HCT116 (cell line): ENCODE measurements at regions not wholly inside any gene's neighbourhood (a gene's known extent, or its start where the extent isn't known, plus 50 kb on each side); places are given as distances from the start of the nearest gene placed in this dataset.

Source experiments
- ATF3 ChIP-seq: IDR thresholded peaks from 2 replicates; pipeline ENCODE4 v1.6.1; 2012
- CTCF ChIP-seq, 3 experiments: fragments of 200-600 bp in 1 of 3; sonication (generic) in 1 of 3; IDR thresholded peaks in 2 of 3; conservative IDR thresholded peaks in 1 of 3; 2 replicates each; pipeline ENCODE4 v1.5.1; 2012 to 2017; ENCODE audit warnings: low read depth in 2 of 3, low read length in 2 of 3, antibody characterized with exemption in 1 of 3, borderline replicate concordance in 1 of 3, control low read depth in 1 of 3, mild to moderate bottlenecking in 1 of 3, mixed read lengths in 1 of 3, mixed run types in 1 of 3, moderate library complexity in 1 of 3; ENCODE audit not compliant: insufficient read depth in 1 of 3
- EZH2phosphoT487 ChIP-seq: fragments of 200-600 bp; IDR thresholded peaks from 2 replicates; pipeline ENCODE4 v1.6.1; 2018; ENCODE audit warnings: antibody characterized with exemption, borderline replicate concordance
- FOSL1 ChIP-seq: IDR thresholded peaks from 2 replicates; pipeline ENCODE4 v1.6.1; 2012; ENCODE audit warnings: low read depth
- MAX ChIP-seq: IDR thresholded peaks from 2 replicates; pipeline ENCODE4 v1.6.1; 2012
- POLR2A ChIP-seq: IDR thresholded peaks from 2 replicates; pipeline ENCODE4 v1.7.0; 2011; ENCODE audit warnings: borderline replicate concordance; ENCODE audit not compliant: insufficient read depth, insufficient read length; ENCODE audit errors: extremely low read depth
- POLR2AphosphoS5 ChIP-seq: IDR thresholded peaks from 2 replicates; pipeline ENCODE4 v1.6.1; 2011; ENCODE audit warnings: mild to moderate bottlenecking, low read depth, low read length, moderate library complexity
- RAD21 ChIP-seq: IDR thresholded peaks from 2 replicates; pipeline ENCODE4 v1.6.1; 2012; ENCODE audit warnings: low read depth, mild to moderate bottlenecking
- REST ChIP-seq: IDR thresholded peaks from 2 replicates; pipeline ENCODE4 v1.6.1; 2012; ENCODE audit warnings: low read depth
- SIN3A ChIP-seq: IDR thresholded peaks from 2 replicates; pipeline ENCODE4 v1.6.1; 2012; ENCODE audit warnings: low read depth
- SP1 ChIP-seq: IDR thresholded peaks from 2 replicates; pipeline ENCODE4 v1.6.1; 2012; ENCODE audit warnings: low read depth
- TCF7L2 ChIP-seq: IDR thresholded peaks from 2 replicates; pipeline ENCODE4 v1.7.0; 2011; ENCODE audit warnings: borderline replicate concordance, inconsistent platforms; ENCODE audit not compliant: insufficient read depth, insufficient read length; ENCODE audit errors: extremely low read depth
- YY1 ChIP-seq: IDR thresholded peaks from 2 replicates; pipeline ENCODE4 v1.6.1; 2011; ENCODE audit warnings: low read length, low read depth, moderate library complexity, mild to moderate bottlenecking; ENCODE audit not compliant: insufficient replicate concordance; ENCODE audit errors: extremely low read depth

- TF ChIP-seq YY1 (no peak), POLR2A (no peak), SIN3A (no peak), CTCF (IDR thresholded peaks at IDR 0.05 in 2 of 3, conservative IDR thresholded peaks at IDR 0.05 in 1 of 3; ENCODE audit: borderline replicate concordance in 1 of 3, insufficient read depth in 1 of 3, low read depth in 2 of 3, low read length in 2 of 3) (no peak; a peak in 1 of 6 replicates), TCF7L2 (no peak), EZH2phosphoT487 (no peak), REST (no peak), RAD21 (no peak), SP1 (no peak), FOSL1 (no peak), MAX (no peak), POLR2AphosphoS5 (no peak), ATF3 (no peak)
Measured at GRCh38 chr21:32135401-32136363, 143.2 kb downstream of the MIS18A start.
